PC-9 (cell line): ENCODE measurements at regions not wholly inside any gene's neighbourhood (a gene's known extent, or its start where the extent isn't known, plus 50 kb on each side); places are given as distances from the start of the nearest gene placed in this dataset.

Source experiments
- BruUV-seq: library from RNA; stranded (reverse); fragments of 400-500 nt; replicated peaks from 2 replicates; lab custom pipeline; 2021; lab: Mats Ljungman, UMichigan
- CTCF ChIA-PET: fragments of 300-600 bp; sonication (Branson Sonifier 250); formaldehyde crosslinking; loops from one replicate; lab custom pipeline; 2022; ENCODE audit warnings: antibody characterized with exemption; lab: Charles Lee
- POLR2A ChIA-PET: fragments of 300-600 bp; sonication (Branson Sonifier 250); formaldehyde crosslinking; loops from one replicate; lab custom pipeline; 2022; ENCODE audit warnings: antibody characterized with exemption; ENCODE audit not compliant: unreplicated experiment; lab: Charles Lee
- DNase-seq, 2 experiments: peaks; one replicate each; pipeline versions ENCODE4 v3.0.0 to v3.0.0-alpha.2; 2015 to 2022; ENCODE audit warnings: mixed read lengths in 1 of 2
- H2AFZ ChIP-seq: fragments of 200-600 bp; sonication (generic); 2 replicates; pipeline ENCODE4 v1.8.1; 2017; ENCODE audit warnings: antibody characterized with exemption
- H3F3A ChIP-seq: fragments of 200-600 bp; sonication (generic); 2 replicates; pipeline ENCODE4 v1.8.1; 2017; ENCODE audit warnings: antibody characterized with exemption, mild to moderate bottlenecking, low read depth; ENCODE audit not compliant: insufficient read depth
- H3K27ac ChIP-seq: fragments of 200-600 bp; sonication (generic); 2 replicates; pipeline ENCODE4 v1.6.1; 2016; ENCODE audit warnings: mixed run types
- H3K27me3 ChIP-seq: fragments of 200-600 bp; sonication (generic); 2 replicates; pipeline ENCODE4 v1.6.1; 2016; ENCODE audit warnings: low read depth, mixed run types; ENCODE audit not compliant: insufficient read depth
- H3K36me3 ChIP-seq: fragments of 200-600 bp; sonication (generic); 2 replicates; pipeline ENCODE4 v1.6.1; 2016; ENCODE audit warnings: low read depth, mixed run types
- H3K4me1 ChIP-seq: fragments of 200-600 bp; sonication (generic); replicated peaks from 2 replicates; pipeline ENCODE4 v1.6.1; 2016; ENCODE audit warnings: mixed run types; ENCODE audit not compliant: insufficient read depth
- H3K4me2 ChIP-seq: fragments of 200-600 bp; sonication (generic); 2 replicates; pipeline ENCODE4 v1.6.1; 2017; ENCODE audit warnings: mixed run types
- H3K4me3 ChIP-seq: fragments of 200-600 bp; sonication (generic); 2 replicates; pipeline ENCODE4 v1.6.1; 2016; ENCODE audit warnings: mixed run types
- H3K79me2 ChIP-seq: fragments of 200-600 bp; sonication (generic); 2 replicates; pipeline ENCODE4 v1.6.1; 2017; ENCODE audit warnings: low read depth, mixed run types
- H3K9me2 ChIP-seq: fragments of 200-600 bp; sonication (generic); 2 replicates; pipeline ENCODE4 v1.8.1; 2017; ENCODE audit warnings: mild to moderate bottlenecking; ENCODE audit not compliant: insufficient read depth
- H3K9me3 ChIP-seq: fragments of 200-600 bp; sonication (generic); 2 replicates; pipeline ENCODE4 v1.8.1; 2016; ENCODE audit warnings: low read depth; ENCODE audit not compliant: insufficient read depth
- H4K20me1 ChIP-seq: fragments of 200-600 bp; sonication (generic); 2 replicates; pipeline ENCODE4 v1.8.1; 2017; ENCODE audit not compliant: insufficient read depth
- EZH2 ChIP-seq: fragments of 200-600 bp; sonication (generic); IDR thresholded peaks from 2 replicates; pipeline ENCODE4 v1.8.0; 2017; ENCODE audit warnings: antibody characterized with exemption, low read depth
- intact Hi-C: fragments of 100-400 bp; cut with micrococcal nuclease; formaldehyde crosslinking; loops from one replicate; pipeline ENCODE4 v1.10.0; 2022; ENCODE audit not compliant: unreplicated experiment
- TF ChIP-seq, protein P1 (sequence below): fragments of 200-600 bp; sonication (generic); conservative IDR thresholded peaks from 2 replicates; pipeline ENCODE4 v1.6.1; 2017; ENCODE audit warnings: mixed run types, antibody characterized with exemption, mild to moderate bottlenecking, moderate library complexity

DNA sequence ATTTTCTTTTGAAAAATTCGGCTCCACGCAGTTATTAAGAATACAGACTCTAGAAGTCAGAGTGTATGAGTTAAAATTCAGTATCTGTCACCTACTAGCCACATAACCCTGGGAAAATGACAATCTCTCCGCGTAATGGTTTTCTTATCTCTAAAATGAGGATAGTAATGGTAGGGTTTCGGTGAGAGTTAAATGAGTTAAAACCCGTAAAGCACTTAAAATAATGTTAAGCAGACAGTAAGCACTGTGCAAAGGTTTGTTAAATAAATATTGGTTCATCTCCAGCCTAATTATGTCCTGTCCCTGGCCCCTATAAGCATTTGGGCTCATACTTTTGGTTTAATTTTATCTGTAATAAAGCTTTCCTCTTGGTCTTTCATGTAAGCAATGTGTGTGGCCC is 350.8 kb upstream of the GRIA3 start:
- no peaks in the 10 kb centered on the region for H3K4me1 ChIP-seq
- no peaks in the 10 kb centered on the region for H3K27me3 ChIP-seq
- H3K9me2 ChIP-seq: no peaks in the 10 kb centered on the region; the same call in 1 of the 2 replicates
- H3K9me3 ChIP-seq: no peaks in the 10 kb centered on the region
- ChIA-PET POLR2A (no interaction called here), CTCF (no interaction called here)
- no peak overlapping the region for H3K27ac ChIP-seq
- H3K79me2 ChIP-seq: no peaks in the 10 kb centered on the region
- no peak overlapping the region for H2AFZ ChIP-seq
- TF ChIP-seq, protein P1, sequence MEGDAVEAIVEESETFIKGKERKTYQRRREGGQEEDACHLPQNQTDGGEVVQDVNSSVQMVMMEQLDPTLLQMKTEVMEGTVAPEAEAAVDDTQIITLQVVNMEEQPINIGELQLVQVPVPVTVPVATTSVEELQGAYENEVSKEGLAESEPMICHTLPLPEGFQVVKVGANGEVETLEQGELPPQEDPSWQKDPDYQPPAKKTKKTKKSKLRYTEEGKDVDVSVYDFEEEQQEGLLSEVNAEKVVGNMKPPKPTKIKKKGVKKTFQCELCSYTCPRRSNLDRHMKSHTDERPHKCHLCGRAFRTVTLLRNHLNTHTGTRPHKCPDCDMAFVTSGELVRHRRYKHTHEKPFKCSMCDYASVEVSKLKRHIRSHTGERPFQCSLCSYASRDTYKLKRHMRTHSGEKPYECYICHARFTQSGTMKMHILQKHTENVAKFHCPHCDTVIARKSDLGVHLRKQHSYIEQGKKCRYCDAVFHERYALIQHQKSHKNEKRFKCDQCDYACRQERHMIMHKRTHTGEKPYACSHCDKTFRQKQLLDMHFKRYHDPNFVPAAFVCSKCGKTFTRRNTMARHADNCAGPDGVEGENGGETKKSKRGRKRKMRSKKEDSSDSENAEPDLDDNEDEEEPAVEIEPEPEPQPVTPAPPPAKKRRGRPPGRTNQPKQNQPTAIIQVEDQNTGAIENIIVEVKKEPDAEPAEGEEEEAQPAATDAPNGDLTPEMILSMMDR: no peak
- no peak for TF ChIP-seq EZH2
- H3F3A ChIP-seq: no peaks in the 10 kb centered on the region
- intact Hi-C loops: no loop called here
- no peak overlapping the region for H3K4me3 ChIP-seq
- DNase-seq: no peak
- H3K4me2 ChIP-seq: no peak overlapping the region
- H3K36me3 ChIP-seq: no peaks in the 10 kb centered on the region
- BruUV-seq: no TSS peak
- no peaks in the 10 kb centered on the region for H4K20me1 ChIP-seq

GRCh38 chrX:122835886-122836285 is 348.2 kb upstream of the GRIA3 start:
- no peaks in the 10 kb centered on the region for H3K4me1 ChIP-seq
- H3K4me3 ChIP-seq: no peak overlapping the region
- intact Hi-C loops: no loop called here
- H3K27me3 ChIP-seq: no peaks in the 10 kb centered on the region
- H3K27ac ChIP-seq: no peak overlapping the region
- POLR2A ChIA-PET: no interaction called here
- no peak for TF ChIP-seq EZH2
- TF ChIP-seq, protein P1: no peak
- H3K36me3 ChIP-seq: no peaks in the 10 kb centered on the region
- H4K20me1 ChIP-seq: no peaks in the 10 kb centered on the region
- no peak for DNase-seq
- no peaks in the 10 kb centered on the region for H3K9me3 ChIP-seq
- CTCF ChIA-PET: no interaction called here
- no TSS peak for BruUV-seq
- H3K9me2 ChIP-seq: no peaks in the 10 kb centered on the region; the same call in 1 of the 2 replicates
- H2AFZ ChIP-seq: no peak overlapping the region
- H3K4me2 ChIP-seq: no peak overlapping the region
- H3K79me2 ChIP-seq: no peaks in the 10 kb centered on the region
- no peaks in the 10 kb centered on the region for H3F3A ChIP-seq

GRCh38 chrX:122850326-122850725 is 333.8 kb upstream of the GRIA3 start:
- H3K36me3 ChIP-seq: no peaks in the 10 kb centered on the region
- POLR2A ChIA-PET: no interaction called here
- intact Hi-C loops: no loop called here

More at GRCh38 chrX:122850326-122850725, 333.8 kb upstream of the GRIA3 start:
- Histone ChIP-seq H4K20me1 (no peaks in the 10 kb centered on the region), H3K27me3 (no peaks in the 10 kb centered on the region), H2AFZ (no peak overlapping the region), H3K9me2 (no peaks in the 10 kb centered on the region), H3K9me3 (no peaks in the 10 kb centered on the region), H3K27ac (no peak overlapping the region), H3K4me2 (no peak overlapping the region), H3F3A (no peaks in the 10 kb centered on the region), H3K79me2 (no peaks in the 10 kb centered on the region), H3K4me3 (no peak overlapping the region), H3K4me1 (no peaks in the 10 kb centered on the region)
- no TSS peak for BruUV-seq
- no peak for DNase-seq
- CTCF ChIA-PET: no interaction called here
- TF ChIP-seq, protein P1: no peak
- no peak for TF ChIP-seq EZH2
